ENCODE measurements at regions not wholly inside any gene's neighbourhood (a gene's known extent, or its start where the extent isn't known, plus 50 kb on each side); places are given as distances from the start of the nearest gene placed in this dataset.
"Not testable (repeated sequence)": the region's sequence is repeated elsewhere in the genome, so short reads cannot be mapped to it uniquely, and the experiment has no call there.

GRCh38 chr13:111431206-111431605, 110.8 kb downstream of the TEX29 start:
- H3K36me3 ChIP-seq: no peaks in the 10 kb centered on the region
- H3K4me1 ChIP-seq: no peaks in the 10 kb centered on the region
- intact Hi-C loops (cut with DNase I; ENCODE audit: low total_unique reads): no loop called here
- TF ChIP-seq POLR2A (IDR thresholded peaks at IDR 0.05): no peak
- H3K9me3 ChIP-seq: no peaks in the 10 kb centered on the region
- DNase-seq (no peak), ATAC-seq (no peak)
- in situ Hi-C loops (cut with MboI; ENCODE audit: low sequenced_read_pairs in 4 of 4): no loop called here
- no peak overlapping the region for H3K4me3 ChIP-seq
- H3K27me3 ChIP-seq: peaks cover 0 to 10% (median 4%) of the 10 kb centered on the region in 3 donors
- no peak overlapping the region for H3K27ac ChIP-seq

- in situ Hi-C loops (cut with MboI; ENCODE audit: low sequenced_read_pairs in 4 of 4) (no loop called here), intact Hi-C loops (cut with DNase I; ENCODE audit: low total_unique reads) (no loop called here)
- H3K4me1 ChIP-seq: no peaks in the 10 kb centered on the region
- TF ChIP-seq CTCF (IDR thresholded peaks at IDR 0.05 in 4 of 5, conservative IDR thresholded peaks at IDR 0.05 in 1 of 5) (no peak), POLR2A (IDR thresholded peaks at IDR 0.05) (no peak)
- H3K27me3 ChIP-seq: peaks cover 0 to 10% (median 4%) of the 10 kb centered on the region in 3 donors
- ATAC-seq: no peak
- H3K27ac ChIP-seq: no peak overlapping the region
- H3K36me3 ChIP-seq: no peaks in the 10 kb centered on the region
- DNase-seq: no peak
- H3K4me3 ChIP-seq: no peak overlapping the region
- H3K9me3 ChIP-seq: no peaks in the 10 kb centered on the region
Measured at GRCh38 chr13:111434578-111435159, 114.2 kb downstream of the TEX29 start.

GRCh38 chr13:111436446-111436845, 116.0 kb downstream of the TEX29 start:
- Histone ChIP-seq H3K27me3 (peaks cover 0 to 10% (median 4%) of the 10 kb centered on the region in 3 donors), H3K4me1 (no peaks in the 10 kb centered on the region), H3K36me3 (no peaks in the 10 kb centered on the region), H3K4me3 (no peak overlapping the region), H3K27ac (no peak overlapping the region), H3K9me3 (no peaks in the 10 kb centered on the region)
- intact Hi-C loops (cut with DNase I; ENCODE audit: low total_unique reads): no loop called here
- TF ChIP-seq CTCF (IDR thresholded peaks at IDR 0.05 in 4 of 5, conservative IDR thresholded peaks at IDR 0.05 in 1 of 5) (no peak), POLR2A (IDR thresholded peaks at IDR 0.05) (no peak)
- in situ Hi-C loops (cut with MboI; ENCODE audit: low sequenced_read_pairs in 4 of 4): no loop called here
- ATAC-seq (no peak), DNase-seq (no peak)

GRCh38 chr13:111437417-111437816, 117.0 kb downstream of the TEX29 start:
- Histone ChIP-seq H3K4me1 (no peaks in the 10 kb centered on the region), H3K9me3 (no peaks in the 10 kb centered on the region), H3K27ac (no peak overlapping the region), H3K27me3 (peaks cover 0 to 4% (median 0%) of the 10 kb centered on the region in 3 donors), H3K4me3 (no peak overlapping the region), H3K36me3 (no peaks in the 10 kb centered on the region)
- intact Hi-C loops (cut with DNase I; ENCODE audit: low total_unique reads) (no loop called here), in situ Hi-C loops (cut with MboI; ENCODE audit: low sequenced_read_pairs in 4 of 4) (no loop called here)
- no peak for ATAC-seq
- no peak for TF ChIP-seq CTCF (IDR thresholded peaks at IDR 0.05 in 4 of 5, conservative IDR thresholded peaks at IDR 0.05 in 1 of 5)
- TF ChIP-seq POLR2A (IDR thresholded peaks at IDR 0.05): no peak
- DNase-seq: no peak

GRCh38 chr13:111437856-111438547, 117.6 kb downstream of the TEX29 start:
- no peaks in the 10 kb centered on the region for H3K4me1 ChIP-seq
- H3K27ac ChIP-seq: no peak overlapping the region
- no peaks in the 10 kb centered on the region for H3K36me3 ChIP-seq
- H3K4me3 ChIP-seq: no peak overlapping the region
- ATAC-seq: no peak
- no peaks in the 10 kb centered on the region for H3K9me3 ChIP-seq
- in situ Hi-C loops (cut with MboI; ENCODE audit: low sequenced_read_pairs in 4 of 4): no loop called here
- no peak for DNase-seq
- TF ChIP-seq CTCF (IDR thresholded peaks at IDR 0.05 in 4 of 5, conservative IDR thresholded peaks at IDR 0.05 in 1 of 5) (no peak), POLR2A (IDR thresholded peaks at IDR 0.05) (no peak)
- H3K27me3 ChIP-seq: peaks cover 0 to 4% (median 0%) of the 10 kb centered on the region in 3 donors
- intact Hi-C loops (cut with DNase I; ENCODE audit: low total_unique reads): no loop called here

DNA sequence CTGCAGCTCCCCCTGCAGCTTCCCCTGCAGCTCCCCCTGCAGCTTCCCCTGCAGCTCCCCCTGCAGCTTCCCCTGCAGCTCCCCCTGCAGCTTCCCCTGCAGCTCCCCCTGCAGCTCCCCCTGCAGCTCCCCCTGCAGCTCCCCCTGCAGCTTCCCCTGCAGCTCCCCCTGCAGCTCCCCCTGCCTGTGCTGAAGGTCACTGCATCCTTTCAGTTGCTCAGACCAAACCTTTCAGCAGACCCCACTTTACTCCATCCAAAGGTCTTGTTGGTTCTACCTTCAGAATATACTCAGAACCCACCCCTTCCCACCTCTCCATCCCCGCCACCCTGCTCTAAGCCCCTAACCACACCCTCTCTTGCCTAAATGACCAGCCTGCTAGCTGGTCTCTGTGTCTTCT, 120.0 kb downstream of the TEX29 start:
- intact Hi-C loops (cut with DNase I; ENCODE audit: low total_unique reads); H3K9me3 ChIP-seq; H3K27me3 ChIP-seq; in situ Hi-C loops (cut with MboI; ENCODE audit: low sequenced_read_pairs in 4 of 4); ATAC-seq; DNase-seq; H3K4me1 ChIP-seq; H3K36me3 ChIP-seq; H3K27ac ChIP-seq; H3K4me3 ChIP-seq: not testable (repeated sequence)
